Body of pancreas (tissue), 4 donors: ENCODE measurements at regions not wholly inside any gene's neighbourhood (a gene's known extent, or its start where the extent isn't known, plus 50 kb on each side); places are given as distances from the start of the nearest gene placed in this dataset.

Experiments
- POLR2A ChIP-seq, 3 donors: fragments of 450-650 bp; IDR thresholded peaks; one replicate each; pipeline ENCODE4 v1.6.1; 2016; ENCODE audit warnings: antibody characterized with exemption in 3 of 3, mild to moderate bottlenecking in 2 of 3
- TF ChIP-seq, protein P1 (sequence below), 7 experiments: fragments of 450-650 bp in 4 of 7; fragments of 200-600 bp in 3 of 7; sonication (generic) in 3 of 7; IDR thresholded peaks; one replicate each; pipeline ENCODE4 v1.5.1; 2016 to 2019; ENCODE audit warnings: antibody characterized with exemption in 7 of 7

GRCh38 chr4:41852229-41852628, 83.0 kb upstream of the TMEM33 start:
- no peak for TF ChIP-seq POLR2A (IDR thresholded peaks at IDR 0.05)
- TF ChIP-seq, protein P1, sequence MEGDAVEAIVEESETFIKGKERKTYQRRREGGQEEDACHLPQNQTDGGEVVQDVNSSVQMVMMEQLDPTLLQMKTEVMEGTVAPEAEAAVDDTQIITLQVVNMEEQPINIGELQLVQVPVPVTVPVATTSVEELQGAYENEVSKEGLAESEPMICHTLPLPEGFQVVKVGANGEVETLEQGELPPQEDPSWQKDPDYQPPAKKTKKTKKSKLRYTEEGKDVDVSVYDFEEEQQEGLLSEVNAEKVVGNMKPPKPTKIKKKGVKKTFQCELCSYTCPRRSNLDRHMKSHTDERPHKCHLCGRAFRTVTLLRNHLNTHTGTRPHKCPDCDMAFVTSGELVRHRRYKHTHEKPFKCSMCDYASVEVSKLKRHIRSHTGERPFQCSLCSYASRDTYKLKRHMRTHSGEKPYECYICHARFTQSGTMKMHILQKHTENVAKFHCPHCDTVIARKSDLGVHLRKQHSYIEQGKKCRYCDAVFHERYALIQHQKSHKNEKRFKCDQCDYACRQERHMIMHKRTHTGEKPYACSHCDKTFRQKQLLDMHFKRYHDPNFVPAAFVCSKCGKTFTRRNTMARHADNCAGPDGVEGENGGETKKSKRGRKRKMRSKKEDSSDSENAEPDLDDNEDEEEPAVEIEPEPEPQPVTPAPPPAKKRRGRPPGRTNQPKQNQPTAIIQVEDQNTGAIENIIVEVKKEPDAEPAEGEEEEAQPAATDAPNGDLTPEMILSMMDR (IDR thresholded peaks at IDR 0.05) = no peak
